ENCODE measurements at regions not wholly inside any gene's neighbourhood (a gene's known extent, or its start where the extent isn't known, plus 50 kb on each side); places are given as distances from the start of the nearest gene placed in this dataset.

DNA sequence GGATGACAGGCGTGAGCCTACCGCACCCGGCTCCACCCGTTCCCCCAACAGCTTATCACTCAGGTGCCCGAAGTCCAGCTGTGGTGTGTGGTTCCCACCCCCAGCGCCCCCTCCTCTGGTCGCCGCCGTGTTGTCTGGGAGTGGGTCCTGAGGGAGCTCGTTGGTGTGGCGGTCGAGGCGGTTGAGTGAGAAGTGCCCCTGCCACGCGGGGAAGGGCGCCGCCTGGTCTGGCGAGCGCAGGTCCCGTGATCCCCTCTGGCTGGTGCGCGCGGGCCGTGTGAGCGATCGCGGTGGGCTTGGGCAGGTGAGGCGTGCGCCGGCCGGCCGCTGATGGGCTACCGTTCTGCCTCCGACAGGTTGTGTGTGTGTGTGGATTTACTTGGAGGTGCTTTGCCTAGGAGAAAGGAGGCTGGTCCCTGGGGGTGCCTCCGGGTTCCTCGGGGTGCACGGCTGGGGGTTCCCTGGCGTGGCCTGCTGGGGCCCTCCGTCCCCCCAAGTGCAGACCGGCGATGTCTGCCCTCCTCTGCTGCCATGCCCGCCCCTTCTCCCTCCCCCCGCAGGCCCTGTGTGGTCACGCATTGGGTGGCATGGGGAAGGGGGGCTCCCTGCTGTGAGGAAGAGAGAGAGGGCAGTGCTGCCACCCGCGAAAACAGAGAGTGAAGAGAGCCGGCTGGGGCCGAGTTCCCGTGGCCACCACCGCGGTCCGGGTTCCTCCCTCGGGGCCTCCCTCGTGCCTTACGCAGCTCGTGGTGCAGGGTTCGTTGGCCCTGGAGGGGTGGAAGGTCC lies 336.0 kb upstream of the DEFB115 start:
- no peak for TF ChIP-seq POLR2A (IDR thresholded peaks at IDR 0.05)
- no peak for TF ChIP-seq EP300 (IDR thresholded peaks at IDR 0.05)
- TF ChIP-seq, protein P1, sequence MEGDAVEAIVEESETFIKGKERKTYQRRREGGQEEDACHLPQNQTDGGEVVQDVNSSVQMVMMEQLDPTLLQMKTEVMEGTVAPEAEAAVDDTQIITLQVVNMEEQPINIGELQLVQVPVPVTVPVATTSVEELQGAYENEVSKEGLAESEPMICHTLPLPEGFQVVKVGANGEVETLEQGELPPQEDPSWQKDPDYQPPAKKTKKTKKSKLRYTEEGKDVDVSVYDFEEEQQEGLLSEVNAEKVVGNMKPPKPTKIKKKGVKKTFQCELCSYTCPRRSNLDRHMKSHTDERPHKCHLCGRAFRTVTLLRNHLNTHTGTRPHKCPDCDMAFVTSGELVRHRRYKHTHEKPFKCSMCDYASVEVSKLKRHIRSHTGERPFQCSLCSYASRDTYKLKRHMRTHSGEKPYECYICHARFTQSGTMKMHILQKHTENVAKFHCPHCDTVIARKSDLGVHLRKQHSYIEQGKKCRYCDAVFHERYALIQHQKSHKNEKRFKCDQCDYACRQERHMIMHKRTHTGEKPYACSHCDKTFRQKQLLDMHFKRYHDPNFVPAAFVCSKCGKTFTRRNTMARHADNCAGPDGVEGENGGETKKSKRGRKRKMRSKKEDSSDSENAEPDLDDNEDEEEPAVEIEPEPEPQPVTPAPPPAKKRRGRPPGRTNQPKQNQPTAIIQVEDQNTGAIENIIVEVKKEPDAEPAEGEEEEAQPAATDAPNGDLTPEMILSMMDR (IDR thresholded peaks at IDR 0.05): no peak
